Tibial nerve (tissue), 4 donors: ENCODE measurements at regions not wholly inside any gene's neighbourhood (a gene's known extent, or its start where the extent isn't known, plus 50 kb on each side); places are given as distances from the start of the nearest gene placed in this dataset.

Experiments used
- EP300 ChIP-seq, 2 donors: sonication (generic); formaldehyde crosslinking; IDR thresholded peaks; one replicate each; pipeline ENCODE4 v1.6.1; 2017; ENCODE audit warnings: antibody characterized with exemption in 2 of 2, mild to moderate bottlenecking in 1 of 2
- POLR2A ChIP-seq, 2 donors: fragments of 450-650 bp; IDR thresholded peaks; one replicate each; pipeline ENCODE4 v1.6.1; 2017; ENCODE audit warnings: antibody characterized with exemption in 2 of 2, mild to moderate bottlenecking in 2 of 2, moderate library complexity in 2 of 2
- TF ChIP-seq, protein P1 (sequence below), 5 experiments: fragments of 200-600 bp in 3 of 5; fragments of 450-650 bp in 2 of 5; sonication (generic) in 3 of 5; IDR thresholded peaks; one replicate each; pipeline ENCODE4 v1.5.1; 2016 to 2019; ENCODE audit warnings: antibody characterized with exemption in 5 of 5, mild to moderate bottlenecking in 3 of 5, moderate library complexity in 2 of 5

DNA sequence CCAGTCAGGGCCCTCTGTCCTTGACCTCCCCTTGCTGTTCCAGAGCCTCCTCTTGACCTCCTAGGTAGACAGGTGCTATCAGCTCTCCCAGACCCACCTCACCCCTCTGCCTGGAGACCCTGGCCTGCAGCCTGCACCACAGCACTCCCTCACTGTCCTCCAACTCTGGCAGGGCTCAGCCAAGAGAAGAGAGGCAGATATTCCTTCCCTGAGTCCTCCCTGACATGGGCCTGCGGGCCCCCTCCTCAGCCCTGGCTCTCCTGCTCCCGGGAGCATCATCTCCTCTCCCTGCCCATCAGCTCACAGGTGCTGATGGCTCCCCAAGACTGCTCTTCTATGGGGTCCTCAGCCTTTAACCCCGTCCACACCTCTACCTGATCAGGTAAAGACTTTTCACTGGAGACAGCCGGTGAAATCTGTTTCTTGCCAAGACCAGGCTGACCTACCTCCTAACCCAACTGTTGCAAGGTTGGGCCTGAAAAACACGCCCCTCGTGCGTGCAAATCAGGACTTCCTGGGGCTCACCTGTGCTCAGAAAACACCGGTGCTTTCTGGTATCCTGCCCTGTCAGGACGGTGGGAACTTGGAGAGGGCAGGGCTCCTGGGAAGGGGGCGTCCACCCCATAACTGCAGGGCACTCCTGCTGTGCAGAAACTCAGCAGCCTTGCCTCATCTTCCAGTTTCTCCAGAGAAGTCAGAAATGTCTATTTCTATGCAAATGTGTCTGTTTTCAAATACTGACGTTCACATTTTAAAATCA is 160.7 kb downstream of the SHANK2 start:
- TF ChIP-seq POLR2A (IDR thresholded peaks at IDR 0.05) = no peak
- TF ChIP-seq, protein P1, sequence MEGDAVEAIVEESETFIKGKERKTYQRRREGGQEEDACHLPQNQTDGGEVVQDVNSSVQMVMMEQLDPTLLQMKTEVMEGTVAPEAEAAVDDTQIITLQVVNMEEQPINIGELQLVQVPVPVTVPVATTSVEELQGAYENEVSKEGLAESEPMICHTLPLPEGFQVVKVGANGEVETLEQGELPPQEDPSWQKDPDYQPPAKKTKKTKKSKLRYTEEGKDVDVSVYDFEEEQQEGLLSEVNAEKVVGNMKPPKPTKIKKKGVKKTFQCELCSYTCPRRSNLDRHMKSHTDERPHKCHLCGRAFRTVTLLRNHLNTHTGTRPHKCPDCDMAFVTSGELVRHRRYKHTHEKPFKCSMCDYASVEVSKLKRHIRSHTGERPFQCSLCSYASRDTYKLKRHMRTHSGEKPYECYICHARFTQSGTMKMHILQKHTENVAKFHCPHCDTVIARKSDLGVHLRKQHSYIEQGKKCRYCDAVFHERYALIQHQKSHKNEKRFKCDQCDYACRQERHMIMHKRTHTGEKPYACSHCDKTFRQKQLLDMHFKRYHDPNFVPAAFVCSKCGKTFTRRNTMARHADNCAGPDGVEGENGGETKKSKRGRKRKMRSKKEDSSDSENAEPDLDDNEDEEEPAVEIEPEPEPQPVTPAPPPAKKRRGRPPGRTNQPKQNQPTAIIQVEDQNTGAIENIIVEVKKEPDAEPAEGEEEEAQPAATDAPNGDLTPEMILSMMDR (IDR thresholded peaks at IDR 0.05) = no peak
- no peak for TF ChIP-seq EP300 (IDR thresholded peaks at IDR 0.05)
